ENCODE measurements at regions not wholly inside any gene's neighbourhood (a gene's known extent, or its start where the extent isn't known, plus 50 kb on each side); places are given as distances from the start of the nearest gene placed in this dataset.

GRCh38 chr2:64331849-64332699, 121.9 kb upstream of the LGALSL start:
- TF ChIP-seq, protein P1, sequence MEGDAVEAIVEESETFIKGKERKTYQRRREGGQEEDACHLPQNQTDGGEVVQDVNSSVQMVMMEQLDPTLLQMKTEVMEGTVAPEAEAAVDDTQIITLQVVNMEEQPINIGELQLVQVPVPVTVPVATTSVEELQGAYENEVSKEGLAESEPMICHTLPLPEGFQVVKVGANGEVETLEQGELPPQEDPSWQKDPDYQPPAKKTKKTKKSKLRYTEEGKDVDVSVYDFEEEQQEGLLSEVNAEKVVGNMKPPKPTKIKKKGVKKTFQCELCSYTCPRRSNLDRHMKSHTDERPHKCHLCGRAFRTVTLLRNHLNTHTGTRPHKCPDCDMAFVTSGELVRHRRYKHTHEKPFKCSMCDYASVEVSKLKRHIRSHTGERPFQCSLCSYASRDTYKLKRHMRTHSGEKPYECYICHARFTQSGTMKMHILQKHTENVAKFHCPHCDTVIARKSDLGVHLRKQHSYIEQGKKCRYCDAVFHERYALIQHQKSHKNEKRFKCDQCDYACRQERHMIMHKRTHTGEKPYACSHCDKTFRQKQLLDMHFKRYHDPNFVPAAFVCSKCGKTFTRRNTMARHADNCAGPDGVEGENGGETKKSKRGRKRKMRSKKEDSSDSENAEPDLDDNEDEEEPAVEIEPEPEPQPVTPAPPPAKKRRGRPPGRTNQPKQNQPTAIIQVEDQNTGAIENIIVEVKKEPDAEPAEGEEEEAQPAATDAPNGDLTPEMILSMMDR (IDR thresholded peaks at IDR 0.05) = no peak
- no peak for TF ChIP-seq POLR2A (IDR thresholded peaks at IDR 0.05)
